VCaP (cell line): ENCODE measurements at regions not wholly inside any gene's neighbourhood (a gene's known extent, or its start where the extent isn't known, plus 50 kb on each side); places are given as distances from the start of the nearest gene placed in this dataset.

Experiments used
- H3K27ac ChIP-seq: fragments of 450-650 bp; 2 replicates; pipeline ENCODE4 v1.5.1; 2017
- TF ChIP-seq, protein P1 (sequence below): fragments of 450-650 bp; conservative IDR thresholded peaks from 2 replicates; pipeline ENCODE4 v1.5.1; 2017; ENCODE audit warnings: mild to moderate bottlenecking, moderate library complexity

GRCh38 chr7:46554688-46555422 is 633.8 kb upstream of the IGFBP3 start:
- TF ChIP-seq, protein P1, sequence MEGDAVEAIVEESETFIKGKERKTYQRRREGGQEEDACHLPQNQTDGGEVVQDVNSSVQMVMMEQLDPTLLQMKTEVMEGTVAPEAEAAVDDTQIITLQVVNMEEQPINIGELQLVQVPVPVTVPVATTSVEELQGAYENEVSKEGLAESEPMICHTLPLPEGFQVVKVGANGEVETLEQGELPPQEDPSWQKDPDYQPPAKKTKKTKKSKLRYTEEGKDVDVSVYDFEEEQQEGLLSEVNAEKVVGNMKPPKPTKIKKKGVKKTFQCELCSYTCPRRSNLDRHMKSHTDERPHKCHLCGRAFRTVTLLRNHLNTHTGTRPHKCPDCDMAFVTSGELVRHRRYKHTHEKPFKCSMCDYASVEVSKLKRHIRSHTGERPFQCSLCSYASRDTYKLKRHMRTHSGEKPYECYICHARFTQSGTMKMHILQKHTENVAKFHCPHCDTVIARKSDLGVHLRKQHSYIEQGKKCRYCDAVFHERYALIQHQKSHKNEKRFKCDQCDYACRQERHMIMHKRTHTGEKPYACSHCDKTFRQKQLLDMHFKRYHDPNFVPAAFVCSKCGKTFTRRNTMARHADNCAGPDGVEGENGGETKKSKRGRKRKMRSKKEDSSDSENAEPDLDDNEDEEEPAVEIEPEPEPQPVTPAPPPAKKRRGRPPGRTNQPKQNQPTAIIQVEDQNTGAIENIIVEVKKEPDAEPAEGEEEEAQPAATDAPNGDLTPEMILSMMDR, result no peak
- H3K27ac ChIP-seq, result no peak overlapping the region

DNA sequence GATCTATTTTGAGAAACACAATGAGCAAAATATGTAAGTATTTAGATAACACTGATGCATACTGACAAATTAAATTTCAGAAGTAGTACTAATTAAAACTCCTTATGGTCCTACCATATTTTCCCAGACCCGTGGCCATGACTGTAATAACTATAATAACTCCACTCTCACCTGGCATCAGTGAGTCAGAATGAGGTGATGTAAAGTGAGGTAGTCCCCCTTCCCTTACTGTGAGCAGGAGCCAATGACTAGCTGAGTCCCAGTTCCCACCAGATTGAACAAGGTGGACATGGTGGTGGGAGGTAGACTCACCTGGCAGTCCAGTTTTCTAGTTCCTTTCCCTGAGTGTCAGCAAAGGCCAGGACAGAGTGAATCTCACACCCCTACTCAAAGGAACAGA is 630.5 kb upstream of the IGFBP3 start:
- TF ChIP-seq, protein P1, result no peak
- H3K27ac ChIP-seq, result no peak overlapping the region

DNA sequence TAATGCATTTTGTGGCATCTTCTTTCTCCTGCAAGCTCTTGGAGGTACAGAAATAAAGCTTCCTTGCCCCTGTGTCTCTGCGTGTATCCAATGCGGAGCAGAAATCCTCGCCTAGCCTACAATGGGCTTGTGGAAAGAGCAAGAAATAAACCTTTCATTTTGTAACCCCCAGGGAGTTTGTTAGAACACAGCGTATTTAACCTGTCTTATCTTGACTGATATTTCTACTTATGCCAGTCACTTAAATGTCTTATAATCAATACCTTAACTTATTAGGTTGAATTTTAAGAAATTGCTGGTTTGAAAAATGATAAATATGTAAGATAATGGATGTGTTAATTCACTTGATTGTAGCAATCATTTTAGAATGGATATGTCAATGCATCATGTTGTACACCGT is 629.8 kb upstream of the IGFBP3 start:
- TF ChIP-seq, protein P1, result no peak
- no peak overlapping the region for H3K27ac ChIP-seq

GRCh38 chr7:46549892-46550639 is 629.0 kb upstream of the IGFBP3 start:
- TF ChIP-seq, protein P1, result no peak

DNA sequence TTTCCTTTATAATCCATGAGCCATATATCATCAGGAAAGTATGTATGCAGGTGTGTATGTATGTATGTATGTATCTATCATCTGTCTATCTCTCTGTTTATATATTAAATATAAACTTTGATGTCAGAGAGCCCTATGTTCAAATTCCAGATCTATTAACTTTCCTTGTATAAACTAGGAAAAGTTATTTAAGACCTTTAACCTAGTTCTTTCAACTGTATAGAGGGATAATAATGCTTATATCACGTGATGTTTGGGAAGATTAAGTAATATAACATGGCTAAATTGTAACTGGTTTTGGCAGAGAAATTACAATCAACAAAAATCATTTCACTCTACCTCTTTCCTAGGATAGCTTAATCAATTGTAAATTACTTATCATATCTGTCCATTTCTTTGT is 628.3 kb upstream of the IGFBP3 start:
- TF ChIP-seq, protein P1, result no peak
- no peak overlapping the region for H3K27ac ChIP-seq

More at GRCh38 chr7:46549892-46550639, 629.0 kb upstream of the IGFBP3 start:
- no peak overlapping the region for H3K27ac ChIP-seq

- TF ChIP-seq, protein P1, result no peak
- H3K27ac ChIP-seq, result no peak overlapping the region
Observed at GRCh38 chr7:46547044-46547443, 626.0 kb upstream of the IGFBP3 start.

- TF ChIP-seq, protein P1, result no peak
- no peak overlapping the region for H3K27ac ChIP-seq
Observed at GRCh38 chr7:46545790-46546189, 624.7 kb upstream of the IGFBP3 start.
